H1 (cell line): ENCODE measurements at regions not wholly inside any gene's neighbourhood (a gene's known extent, or its start where the extent isn't known, plus 50 kb on each side); places are given as distances from the start of the nearest gene placed in this dataset.

Experiments
- CTCF ChIA-PET: fragments of 300-600 bp; sonication (Branson Sonifier 250); formaldehyde crosslinking; loops from one replicate; lab custom pipeline; 2021; ENCODE audit not compliant: partially characterized antibody; lab: Charles Lee
- POLR2A ChIA-PET: fragments of 300-600 bp; sonication (Branson Sonifier 250); formaldehyde crosslinking; loops from one replicate; lab custom pipeline; 2021; ENCODE audit warnings: inconsistent platforms; ENCODE audit not compliant: partially characterized antibody; lab: Charles Lee
- DNase-seq, 2 experiments: peaks; one replicate each; pipeline versions ENCODE4 v3.0.0 to v3.0.0-alpha.2; 2010 to 2022; ENCODE audit warnings: low spot score in 2 of 2, low read depth in 1 of 2, mixed read lengths in 1 of 2
- FAIRE-seq: peaks from 2 replicates; lab custom pipeline; 2011; peaks lifted over from hg19 to GRCh38; lab: Jason Lieb, UNC
- H2AFZ ChIP-seq: 2 replicates; pipeline ENCODE4 v1.8.1; 2012; ENCODE audit warnings: low read length, inconsistent platforms
- H2AK5ac ChIP-seq: 2 replicates; pipeline ENCODE4 v1.6.1; 2013; ENCODE audit warnings: low read depth, low read length
- H2BK120ac ChIP-seq: replicated peaks from 2 replicates; pipeline ENCODE3; 2013; ENCODE audit warnings: low read depth, low read length, inconsistent platforms
- H2BK12ac ChIP-seq: 2 replicates; pipeline ENCODE4 v1.6.1; 2013; ENCODE audit warnings: low read depth, low read length
- H2BK15ac ChIP-seq: 2 replicates; pipeline ENCODE4 v1.6.1; 2013; ENCODE audit warnings: low read length
- H2BK20ac ChIP-seq: 2 replicates; pipeline ENCODE4 v1.6.1; 2013; ENCODE audit warnings: low read length
- H2BK5ac ChIP-seq: 2 replicates; pipeline ENCODE4 v1.6.1; 2013; ENCODE audit warnings: low read depth, low read length
- H3K14ac ChIP-seq: 2 replicates; pipeline ENCODE4 v1.6.1; 2013; ENCODE audit warnings: inconsistent platforms; ENCODE audit not compliant: insufficient read length
- H3K18ac ChIP-seq: 2 replicates; pipeline ENCODE4 v1.6.1; 2013; ENCODE audit warnings: low read length; ENCODE audit errors: extremely low read depth
- H3K23ac ChIP-seq: 2 replicates; pipeline ENCODE4 v1.6.1; 2013; ENCODE audit warnings: inconsistent platforms; ENCODE audit not compliant: insufficient read length
- H3K23me2 ChIP-seq: 2 replicates; pipeline ENCODE4 v1.6.1; 2013; ENCODE audit warnings: low read depth, low read length
- H3K27ac ChIP-seq: 2 replicates; pipeline ENCODE4 v1.6.1; 2011; ENCODE audit warnings: low read depth, low read length, inconsistent platforms
- H3K27me3 ChIP-seq, 4 experiments: replicated peaks in 1 of 4; 1 replicate in 1 of 4; 2 replicates in 3 of 4; pipeline versions ENCODE4 v1.6.1 to v1.8.1; 2011 to 2013; ENCODE audit warnings: low read length in 3 of 4, mild to moderate bottlenecking in 3 of 4, inconsistent platforms in 2 of 4, mixed read lengths in 2 of 4, moderate library complexity in 1 of 4; ENCODE audit not compliant: control insufficient read depth in 3 of 4, insufficient read depth in 3 of 4; ENCODE audit errors: extremely low read depth in 1 of 4
- H3K36me3 ChIP-seq, 4 experiments: 2 replicates each; pipeline versions ENCODE4 v1.6.1 to v1.8.1; 2011 to 2013; ENCODE audit warnings: mild to moderate bottlenecking in 4 of 4, low read length in 3 of 4, moderate library complexity in 2 of 4, control low read depth in 1 of 4, inconsistent platforms in 1 of 4; ENCODE audit not compliant: insufficient read depth in 4 of 4, control insufficient read depth in 2 of 4
- H3K4ac ChIP-seq: replicated peaks from 2 replicates; pipeline ENCODE3; 2013; ENCODE audit warnings: low read length, low read depth, mixed read lengths, inconsistent platforms; ENCODE audit not compliant: insufficient read length
- H3K4me1 ChIP-seq, 4 experiments: replicated peaks in 1 of 4; 1 replicate in 1 of 4; 2 replicates in 3 of 4; pipeline versions ENCODE4 v1.6.1 to v1.8.1; 2011 to 2013; ENCODE audit warnings: low read length in 3 of 4, inconsistent platforms in 2 of 4, mixed read lengths in 1 of 4; ENCODE audit not compliant: insufficient read depth in 4 of 4, control insufficient read depth in 3 of 4
- H3K4me2 ChIP-seq, 2 experiments: 2 replicates each; pipeline versions ENCODE4 v1.6.1 to v1.8.1; 2011 to 2013; ENCODE audit warnings: low read depth in 2 of 2, low read length in 2 of 2, control low read depth in 1 of 2, inconsistent platforms in 1 of 2, mild to moderate bottlenecking in 1 of 2; ENCODE audit not compliant: insufficient read depth in 1 of 2
- H3K4me3 ChIP-seq, 4 experiments: fragments of 200-600, 300-600 bp in 1 of 4; sonication (generic), shearing (Covaris generic), sonication (Bioruptor Twin) in 1 of 4; 2 replicates each; pipeline versions ENCODE4 v1.5.1 to v1.8.1; 2011 to 2016; ENCODE audit warnings: low read length in 4 of 4, low read depth in 3 of 4, control low read depth in 2 of 4, inconsistent platforms in 2 of 4, mild to moderate bottlenecking in 2 of 4, mixed read lengths in 1 of 4, moderate library complexity in 1 of 4; ENCODE audit not compliant: insufficient read depth in 2 of 4; ENCODE audit errors: extremely low read depth in 1 of 4
- H3K56ac ChIP-seq: replicated peaks from 2 replicates; pipeline ENCODE3; 2013; ENCODE audit warnings: low read depth, mild to moderate bottlenecking, mixed read lengths, low read length, inconsistent platforms; ENCODE audit not compliant: insufficient read length
- H3K79me1 ChIP-seq: 2 replicates; pipeline ENCODE4 v1.6.1; 2013; ENCODE audit warnings: low read depth, low read length, control low read depth
- H3K79me2 ChIP-seq, 2 experiments: 2 replicates each; pipeline versions ENCODE4 v1.6.1 to v1.8.1; 2012 to 2013; ENCODE audit warnings: low read length in 2 of 2, mild to moderate bottlenecking in 2 of 2, inconsistent platforms in 1 of 2; ENCODE audit not compliant: insufficient read depth in 2 of 2, control insufficient read depth in 1 of 2
- H3K9ac ChIP-seq, 4 experiments: replicated peaks in 1 of 4; 1 replicate in 1 of 4; 2 replicates in 3 of 4; pipeline versions ENCODE4 v1.6.1 to v1.8.1; 2011 to 2013; ENCODE audit warnings: low read depth in 3 of 4, low read length in 3 of 4, control low read depth in 2 of 4, mild to moderate bottlenecking in 2 of 4, moderate library complexity in 2 of 4, inconsistent platforms in 1 of 4; ENCODE audit errors: extremely low read depth in 1 of 4
- H3K9me3 ChIP-seq, 2 experiments: 2 replicates each; pipeline versions ENCODE4 v1.6.1 to v1.8.1; 2012 to 2013; ENCODE audit warnings: mild to moderate bottlenecking in 2 of 2, moderate library complexity in 2 of 2, control low read depth in 1 of 2, inconsistent platforms in 1 of 2, low read depth in 1 of 2, low read length in 1 of 2, mixed read lengths in 1 of 2; ENCODE audit not compliant: insufficient read depth in 2 of 2
- H4K20me1 ChIP-seq, 2 experiments: replicated peaks in 1 of 2; 2 replicates each; pipeline versions ENCODE3 to v1.8.1; 2011 to 2013; ENCODE audit warnings: inconsistent platforms in 2 of 2, low read length in 2 of 2, mild to moderate bottlenecking in 1 of 2; ENCODE audit not compliant: insufficient read depth in 2 of 2, control insufficient read depth in 1 of 2
- H4K5ac ChIP-seq: 2 replicates; pipeline ENCODE4 v1.6.1; 2013; ENCODE audit warnings: low read length, low read depth, mixed read lengths, inconsistent platforms; ENCODE audit not compliant: insufficient read length
- H4K8ac ChIP-seq: 2 replicates; pipeline ENCODE4 v1.8.0; 2013; ENCODE audit warnings: mild to moderate bottlenecking, moderate library complexity, low read length, inconsistent platforms; ENCODE audit not compliant: insufficient read depth; ENCODE audit errors: extremely low read depth
- H4K91ac ChIP-seq: replicated peaks from 2 replicates; pipeline ENCODE3; 2013; ENCODE audit warnings: low read length, mixed read lengths, inconsistent platforms; ENCODE audit not compliant: insufficient read length
- BCL11A ChIP-seq, 2 experiments: IDR thresholded peaks; one replicate each; pipeline ENCODE4 v1.6.1; 2011; ENCODE audit warnings: low read depth in 2 of 2, low read length in 2 of 2, mild to moderate bottlenecking in 2 of 2
- CBX5 ChIP-seq: fragments of 300-800, 300-1000 bp; sonication (generic); IDR thresholded peaks from 2 replicates; pipeline ENCODE4 v1.7.1; 2016; ENCODE audit warnings: antibody characterized with exemption, low read length, low read depth
- EGR1 ChIP-seq: IDR thresholded peaks from 2 replicates; pipeline ENCODE4 v1.6.1; 2011; ENCODE audit warnings: low read depth, low read length, borderline replicate concordance
- EP300 ChIP-seq, 2 experiments: IDR thresholded peaks; 1 replicate in 1 of 2; 2 replicates in 1 of 2; pipeline ENCODE4 v1.6.1; 2011 to 2012; ENCODE audit warnings: low read depth in 2 of 2, low read length in 2 of 2, mild to moderate bottlenecking in 2 of 2, borderline replicate concordance in 1 of 2, inconsistent platforms in 1 of 2, moderate library complexity in 1 of 2
- FOSL1 ChIP-seq: IDR thresholded peaks from 2 replicates; pipeline ENCODE4 v1.6.1; 2011; ENCODE audit warnings: mild to moderate bottlenecking, low read depth, low read length, moderate library complexity; ENCODE audit not compliant: insufficient read depth
- GABPA ChIP-seq: IDR thresholded peaks from 2 replicates; pipeline ENCODE4 v1.6.1; 2011; ENCODE audit warnings: mild to moderate bottlenecking, low read length, moderate library complexity, borderline replicate concordance; ENCODE audit not compliant: insufficient read depth
- JUN ChIP-seq: IDR thresholded peaks from 2 replicates; pipeline ENCODE4 v1.6.1; 2011; ENCODE audit warnings: low read depth, mild to moderate bottlenecking, improper control_type of control experiment, low read length
- NRF1 ChIP-seq: IDR thresholded peaks from 2 replicates; pipeline ENCODE4 v1.6.1; 2011; ENCODE audit warnings: mild to moderate bottlenecking, low read depth, low read length, improper control_type of control experiment
- POLR2A ChIP-seq, 2 experiments: IDR thresholded peaks; 1 replicate in 1 of 2; 2 replicates in 1 of 2; pipeline ENCODE4 v1.6.1; 2011; ENCODE audit warnings: low read depth in 2 of 2, low read length in 2 of 2, mild to moderate bottlenecking in 2 of 2; ENCODE audit errors: control extremely low read depth in 1 of 2
- POU5F1 ChIP-seq: IDR thresholded peaks from 2 replicates; pipeline ENCODE4 v1.6.1; 2011; ENCODE audit warnings: low read depth, mild to moderate bottlenecking, low read length, moderate library complexity
- RAD21 ChIP-seq, 2 experiments: IDR thresholded peaks in 1 of 2; conservative IDR thresholded peaks in 1 of 2; 2 replicates each; pipeline ENCODE4 v1.6.1; 2011; ENCODE audit warnings: low read depth in 2 of 2, low read length in 2 of 2, improper control_type of control experiment in 1 of 2, inconsistent platforms in 1 of 2, mild to moderate bottlenecking in 1 of 2, moderate library complexity in 1 of 2
- SIN3A ChIP-seq, 2 experiments: IDR thresholded peaks in 1 of 2; conservative IDR thresholded peaks in 1 of 2; 2 replicates each; pipeline ENCODE4 v1.6.1; 2011 to 2012; ENCODE audit warnings: low read length in 2 of 2, improper control_type of control experiment in 1 of 2, low read depth in 1 of 2, mild to moderate bottlenecking in 1 of 2
- SIRT6 ChIP-seq: IDR thresholded peaks from one replicate; pipeline ENCODE4 v1.7.1; 2012; ENCODE audit warnings: low read length, inconsistent platforms
- SP2 ChIP-seq: IDR thresholded peaks from 2 replicates; pipeline ENCODE4 v1.6.1; 2012; ENCODE audit warnings: mild to moderate bottlenecking, low read length, inconsistent platforms
- TEAD4 ChIP-seq: IDR thresholded peaks from 2 replicates; pipeline ENCODE4 v1.6.1; 2012; ENCODE audit warnings: low read depth, low read length, inconsistent platforms, mixed read lengths
- YY1 ChIP-seq: IDR thresholded peaks from 2 replicates; pipeline ENCODE4 v1.6.1; 2011; ENCODE audit warnings: low read depth, mild to moderate bottlenecking, low read length
- WGBS, 2 experiments: shearing (Covaris generic) in 1 of 2; methylation state at CpG; one replicate each; pipeline versions ENCODE4 v1.1.6 to v1.1.7; 2013 to 2015; ENCODE audit warnings: low lambda C conversion rate in 2 of 2, mixed read lengths in 2 of 2, inconsistent platforms in 1 of 2, low coverage in 1 of 2, missing lambda C conversion rate in 1 of 2; ENCODE audit not compliant: insufficient replicate concordance in 2 of 2, insufficient coverage in 1 of 2, insufficient read length in 1 of 2; ENCODE audit errors: extremely low coverage in 1 of 2, missing lambda C conversion rate in 1 of 2; 5-methylcytosine and 5-hydroxymethylcytosine counted together

DNA sequence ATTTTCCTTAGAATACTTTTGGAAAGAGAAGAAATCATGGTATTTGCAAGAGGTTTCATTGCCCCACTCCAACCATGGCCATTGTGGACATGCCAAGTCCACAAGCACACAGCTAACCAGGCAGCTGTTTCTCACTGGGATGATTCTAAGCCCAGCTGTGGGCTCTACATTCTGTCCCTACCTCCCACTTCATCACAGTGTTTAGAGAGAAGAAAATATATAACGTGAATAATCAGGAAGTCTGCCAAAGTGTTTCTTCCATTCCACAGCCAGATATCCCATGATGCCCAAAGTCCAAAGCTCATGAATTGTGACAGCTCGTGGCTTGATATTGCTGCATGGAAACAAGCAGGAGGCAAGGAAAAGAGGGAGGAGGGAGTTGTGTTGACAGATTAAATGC lies 433.7 kb upstream of the GYPC start:
- Histone ChIP-seq H3K23me2 (no peaks in the 10 kb centered on the region), H2BK12ac (no peak overlapping the region), H3K23ac (no peak overlapping the region), H4K5ac (no peak overlapping the region), H3K9me3 (no peaks in the 10 kb centered on the region), H3K36me3 (no peaks in the 10 kb centered on the region), H3K4me3 (no peak overlapping the region), H2BK5ac (no peak overlapping the region), H3K27me3 (no peaks in the 10 kb centered on the region), H2BK15ac (no peak overlapping the region), H3K79me1 (no peaks in the 10 kb centered on the region), H3K27ac (no peak overlapping the region), H3K4ac (no peak overlapping the region), H4K91ac (no peak overlapping the region), H3K9ac (no peak overlapping the region), H3K79me2 (no peaks in the 10 kb centered on the region), H3K4me2 (no peak overlapping the region), H3K56ac (no peak overlapping the region), H4K20me1 (no peaks in the 10 kb centered on the region), H3K18ac (no peak overlapping the region), H2AK5ac (no peak overlapping the region), H2BK20ac (no peak overlapping the region), H2AFZ (no peak overlapping the region), H3K14ac (no peak overlapping the region), H4K8ac (no peak overlapping the region), H3K4me1 (no peaks in the 10 kb centered on the region), H2BK120ac (no peak overlapping the region)
- FAIRE-seq (no peak), DNase-seq (no peak)
- 91% methylated on average over 2 of the region's 2 CpGs; no CpG with 5 or more reads in 1 of the 2 experiments for WGBS, 2 experiments
- no peak for TF ChIP-seq NRF1
- no peak for TF ChIP-seq POLR2A (IDR thresholded peaks at IDR 0.05; ENCODE audit: control extremely low read depth in 1 of 2, low read depth in 2 of 2, low read length in 2 of 2)
- no peak for TF ChIP-seq SIN3A (conservative IDR thresholded peaks at IDR 0.05 in 1 of 2, IDR thresholded peaks at IDR 0.05 in 1 of 2; ENCODE audit: low read depth in 1 of 2, low read length in 2 of 2)
- no peak for TF ChIP-seq YY1
- no peak for TF ChIP-seq FOSL1
- no peak for TF ChIP-seq EP300 (IDR thresholded peaks at IDR 0.05; ENCODE audit: borderline replicate concordance in 1 of 2, low read depth in 2 of 2, low read length in 2 of 2)
- no peak for TF ChIP-seq TEAD4
- TF ChIP-seq POU5F1: no peak
- no peak for TF ChIP-seq RAD21 (IDR thresholded peaks at IDR 0.05 in 1 of 2, conservative IDR thresholded peaks at IDR 0.05 in 1 of 2; ENCODE audit: low read depth in 2 of 2, low read length in 2 of 2)
- no peak for TF ChIP-seq BCL11A (IDR thresholded peaks at IDR 0.05; ENCODE audit: low read depth in 2 of 2, low read length in 2 of 2)
- TF ChIP-seq SP2: no peak
- TF ChIP-seq CBX5: no peak
- TF ChIP-seq JUN: no peak
- no peak for TF ChIP-seq GABPA
- TF ChIP-seq EGR1: no peak
- no peak for TF ChIP-seq SIRT6
- ChIA-PET CTCF (interaction anchor here (1.2 kb wide), 1 partner anchor 23 kb away, joined by 3 read pairs; no protein-coding TSS in a partner anchor), POLR2A (no interaction called here)
